ENCODE measurements at regions not wholly inside any gene's neighbourhood (a gene's known extent, or its start where the extent isn't known, plus 50 kb on each side); places are given as distances from the start of the nearest gene placed in this dataset.

- Histone ChIP-seq H3K27ac (ENCODE audit: control insufficient read depth, insufficient read depth) (no peak overlapping the region), H3K4me1 (ENCODE audit: control insufficient read depth, insufficient read depth, low read length) (no peaks in the 10 kb centered on the region), H4K20me1 (ENCODE audit: control insufficient read depth, insufficient read depth) (no peaks in the 10 kb centered on the region), H3K27me3 (replicated peaks in 1 of 2; ENCODE audit: control insufficient read depth in 2 of 2, insufficient read depth in 2 of 2, low read length in 1 of 2) (no peaks in the 10 kb centered on the region), H3K9ac (ENCODE audit: control insufficient read depth, insufficient read depth, low read length) (no peak overlapping the region), H3K4me2 (ENCODE audit: control insufficient read depth, insufficient read depth) (no peak overlapping the region), H3K9me3 (replicated peaks; ENCODE audit: control insufficient read depth, insufficient read depth, low read length) (no peaks in the 10 kb centered on the region), H3K79me2 (ENCODE audit: control insufficient read depth, insufficient read depth, low read length) (no peaks in the 10 kb centered on the region), H2AFZ (ENCODE audit: control insufficient read depth, low read depth, low read length) (no peak overlapping the region), H3K4me3 (no peak overlapping the region), H3K36me3 (ENCODE audit: control insufficient read depth in 2 of 2, insufficient read depth in 2 of 2, low read length in 1 of 2) (no peaks in the 10 kb centered on the region)
- POLR2A ChIA-PET, result no interaction called here
- no TSS peak for BruUV-seq (replicated peaks)
- RAD21 ChIA-PET (ENCODE audit: unreplicated experiment), result no interaction called here
- in situ Hi-C loops (cut with MboI), result no loop called here
- ATAC-seq (no peak), DNase-seq (ENCODE audit: low read depth, low spot score) (no peak), FAIRE-seq (no peak)
- 20% methylated on average over 2 of the region's 2 CpGs for WGBS (ENCODE audit: insufficient coverage, insufficient replicate concordance, low lambda C conversion rate, missing lambda C conversion rate)
- CTCF ChIA-PET, result interaction anchor here (0.6 to 0.7 kb wide), 2 partner anchors 8 to 29 kb away, joined by 3 read pairs; no protein-coding TSS in a partner anchor
- SMC1A ChIA-PET (ENCODE audit: uncharacterized antibody, unreplicated experiment), result no interaction called here
- intact Hi-C loops (cut with micrococcal nuclease; ENCODE audit: unreplicated experiment), result no loop called here
- TF ChIP-seq STAT3 (IDR thresholded peaks at IDR 0.05; ENCODE audit: low read depth, low read length) (no peak), ZNF622 (IDR thresholded peaks at IDR 0.05) (no peak), ZBTB40 (IDR thresholded peaks at IDR 0.05; ENCODE audit: borderline replicate concordance) (no peak), TCF12 (IDR thresholded peaks at IDR 0.05; ENCODE audit: low read depth, low read length) (no peak), CBX5 (IDR thresholded peaks at IDR 0.05; ENCODE audit: low read depth) (no peak), CUX1 (IDR thresholded peaks at IDR 0.05; ENCODE audit: insufficient replicate concordance, low read depth, low read length) (no peak), SMC3 (IDR thresholded peaks at IDR 0.05; ENCODE audit: borderline replicate concordance, low read length) (no peak), EGR1 (IDR thresholded peaks at IDR 0.05; ENCODE audit: borderline replicate concordance in 1 of 2, low read depth in 2 of 2, low read length in 2 of 2) (no peak), IKZF1 (conservative IDR thresholded peaks at IDR 0.05) (no peak), ELK1 (IDR thresholded peaks at IDR 0.05; ENCODE audit: low read depth, low read length) (no peak), NFYB (IDR thresholded peaks at IDR 0.05; ENCODE audit: insufficient read depth, low read depth, low read length) (no peak), USF2 (IDR thresholded peaks at IDR 0.05; ENCODE audit: borderline replicate concordance, low read depth, low read length) (no peak)
Observed at GRCh38 chr2:14039134-14039533, 593.4 kb upstream of the LRATD1 start.
